ENCODE measurements at regions not wholly inside any gene's neighbourhood (a gene's known extent, or its start where the extent isn't known, plus 50 kb on each side); places are given as distances from the start of the nearest gene placed in this dataset.
A peak's percentile ranks its signal among the peaks of the same experiment; 100 is the strongest.
"Not testable (repeated sequence)": the region's sequence is repeated elsewhere in the genome, so short reads cannot be mapped to it uniquely, and the experiment has no call there.

GRCh38 chr2:125925891-125926546 is 729.9 kb upstream of the GYPC start:
- no peak for DNase-seq

GRCh38 chr2:125935559-125935958 is 720.4 kb upstream of the GYPC start:
- DNase-seq, result no peak

GRCh38 chr2:125942585-125943424 is 713.2 kb upstream of the GYPC start:
- DNase-seq, result no peak

- DNase-seq, result no peak
Measured at GRCh38 chr2:125959047-125959446, 696.9 kb upstream of the GYPC start.

- DNase-seq, result no peak
Measured at GRCh38 chr2:125961739-125962138, 694.2 kb upstream of the GYPC start.

- peak; percentile 44 for DNase-seq
Measured at GRCh38 chr2:125979886-125980285, 676.1 kb upstream of the GYPC start.

- DNase-seq, result no peak
Measured at GRCh38 chr2:125983364-125983763, 672.6 kb upstream of the GYPC start.

- no peak for DNase-seq
Measured at GRCh38 chr2:126029316-126029715, 626.6 kb upstream of the GYPC start.

- no peak for DNase-seq
Measured at GRCh38 chr2:126038861-126039260, 617.1 kb upstream of the GYPC start.

- DNase-seq, result no peak
Measured at GRCh38 chr2:126041391-126042047, 614.4 kb upstream of the GYPC start.

GRCh38 chr2:126042089-126042488 is 613.9 kb upstream of the GYPC start:
- no peak for DNase-seq

- DNase-seq, result no peak
Measured at GRCh38 chr2:126048719-126049118, 607.2 kb upstream of the GYPC start.

GRCh38 chr2:126049461-126049860 is 606.5 kb upstream of the GYPC start:
- no peak for DNase-seq

- DNase-seq, result no peak
Measured at GRCh38 chr2:126050991-126051736, 604.8 kb upstream of the GYPC start.

GRCh38 chr2:126051737-126052240 is 604.2 kb upstream of the GYPC start:
- not testable (repeated sequence) for DNase-seq

GRCh38 chr2:126059379-126059778 is 596.6 kb upstream of the GYPC start:
- DNase-seq, result no peak

GRCh38 chr2:126085011-126085795 is 570.8 kb upstream of the GYPC start:
- DNase-seq, result no peak

- DNase-seq, result no peak
Measured at GRCh38 chr2:126100962-126101361, 555.0 kb upstream of the GYPC start.

- DNase-seq, result no peak
Measured at GRCh38 chr2:126106006-126106405, 550.0 kb upstream of the GYPC start.

GRCh38 chr2:126107883-126108282 is 548.1 kb upstream of the GYPC start:
- no peak for DNase-seq

GRCh38 chr2:126115975-126116374 is 540.0 kb upstream of the GYPC start:
- DNase-seq, result no peak

GRCh38 chr2:126117886-126118285 is 538.1 kb upstream of the GYPC start:
- DNase-seq, result no peak

All from DMS153 (cell line).